ENCODE measurements at regions not wholly inside any gene's neighbourhood (a gene's known extent, or its start where the extent isn't known, plus 50 kb on each side); places are given as distances from the start of the nearest gene placed in this dataset.

DNA sequence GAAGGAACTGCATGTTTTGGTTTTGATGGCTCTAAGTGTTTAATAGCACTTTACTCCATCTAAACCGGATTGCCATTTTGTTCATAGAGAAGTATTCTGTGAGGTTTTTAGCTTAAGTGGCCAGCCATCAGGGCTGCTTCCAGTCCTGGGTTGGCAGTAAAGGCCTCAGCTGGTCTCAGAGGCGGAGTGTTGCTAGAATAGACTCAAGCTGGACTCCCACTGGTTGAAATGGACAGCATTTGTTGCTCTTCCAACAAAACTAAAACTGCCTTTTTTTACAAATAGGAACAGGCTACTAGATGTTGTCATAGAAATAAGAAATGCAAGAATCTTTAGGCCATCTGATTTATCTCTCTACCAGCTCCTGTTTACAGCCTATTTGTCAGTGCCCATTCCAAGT, 126.4 kb downstream of the MAIP1 start:
- H3K4me3 ChIP-seq: no peak overlapping the region
- TF ChIP-seq, protein P1, sequence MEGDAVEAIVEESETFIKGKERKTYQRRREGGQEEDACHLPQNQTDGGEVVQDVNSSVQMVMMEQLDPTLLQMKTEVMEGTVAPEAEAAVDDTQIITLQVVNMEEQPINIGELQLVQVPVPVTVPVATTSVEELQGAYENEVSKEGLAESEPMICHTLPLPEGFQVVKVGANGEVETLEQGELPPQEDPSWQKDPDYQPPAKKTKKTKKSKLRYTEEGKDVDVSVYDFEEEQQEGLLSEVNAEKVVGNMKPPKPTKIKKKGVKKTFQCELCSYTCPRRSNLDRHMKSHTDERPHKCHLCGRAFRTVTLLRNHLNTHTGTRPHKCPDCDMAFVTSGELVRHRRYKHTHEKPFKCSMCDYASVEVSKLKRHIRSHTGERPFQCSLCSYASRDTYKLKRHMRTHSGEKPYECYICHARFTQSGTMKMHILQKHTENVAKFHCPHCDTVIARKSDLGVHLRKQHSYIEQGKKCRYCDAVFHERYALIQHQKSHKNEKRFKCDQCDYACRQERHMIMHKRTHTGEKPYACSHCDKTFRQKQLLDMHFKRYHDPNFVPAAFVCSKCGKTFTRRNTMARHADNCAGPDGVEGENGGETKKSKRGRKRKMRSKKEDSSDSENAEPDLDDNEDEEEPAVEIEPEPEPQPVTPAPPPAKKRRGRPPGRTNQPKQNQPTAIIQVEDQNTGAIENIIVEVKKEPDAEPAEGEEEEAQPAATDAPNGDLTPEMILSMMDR (IDR thresholded peaks at IDR 0.05): no peak
- H3K4me1 ChIP-seq (ENCODE audit: low read depth): no peaks in the 10 kb centered on the region
- no peaks in the 10 kb centered on the region for H3K9me3 ChIP-seq
- ATAC-seq: no peak
- intact Hi-C loops (cut with DNase I, micrococcal nuclease): no loop called here
- no peak for DNase-seq
- no peaks in the 10 kb centered on the region for H3K36me3 ChIP-seq (ENCODE audit: low read depth)

DNA sequence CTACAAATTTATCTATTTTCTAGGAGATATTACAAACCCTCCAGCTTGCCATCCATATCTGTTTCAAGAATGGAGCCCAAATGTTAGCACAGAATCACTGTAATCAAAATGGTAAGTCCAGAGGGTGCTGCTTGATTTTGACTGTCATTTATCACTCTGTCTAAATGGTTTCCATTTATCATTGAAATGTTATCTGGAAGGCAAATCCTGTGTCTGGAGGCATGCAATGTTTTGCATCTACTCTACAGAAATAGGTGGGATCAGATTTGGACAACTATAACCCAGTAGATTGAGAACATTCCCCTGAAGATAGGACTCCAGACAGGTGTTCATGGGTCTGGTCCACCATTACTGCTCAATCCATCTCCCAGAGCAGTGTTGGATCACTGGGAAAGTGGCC, 128.7 kb downstream of the MAIP1 start:
- TF ChIP-seq, protein P1 (IDR thresholded peaks at IDR 0.05): no peak

DNA sequence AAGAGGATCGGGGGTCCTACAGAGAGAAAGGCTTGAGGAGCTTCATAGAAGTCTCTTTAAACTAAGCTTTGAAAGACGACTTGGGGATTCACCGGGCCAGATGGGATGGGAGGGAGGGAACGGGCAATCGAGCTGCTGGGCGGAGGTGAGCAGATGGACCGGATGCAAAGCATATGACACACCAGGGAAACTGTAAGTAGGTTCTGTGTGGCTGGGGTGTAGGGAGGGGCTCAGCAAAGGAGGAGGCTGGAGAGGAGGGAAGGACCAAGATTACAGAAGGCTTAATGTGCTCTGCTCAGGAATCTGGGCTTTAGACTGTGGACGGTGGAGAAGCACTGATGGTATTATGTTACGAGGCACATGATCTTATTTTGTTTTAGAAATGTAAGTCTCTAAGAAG, 131.5 kb downstream of the MAIP1 start:
- H3K4me1 ChIP-seq (ENCODE audit: low read depth): no peaks in the 10 kb centered on the region
- H3K36me3 ChIP-seq (ENCODE audit: low read depth): no peaks in the 10 kb centered on the region
- H3K9me3 ChIP-seq: no peaks in the 10 kb centered on the region
- H3K4me3 ChIP-seq: no peak overlapping the region
- ATAC-seq: peak; percentile 47
- intact Hi-C loops (cut with DNase I, micrococcal nuclease): no loop called here
- peak in 1 of 3 donors; percentile 10 for DNase-seq
- TF ChIP-seq, protein P1 (IDR thresholded peaks at IDR 0.05): no peak

More for the DNA sequence above, 128.7 kb downstream of the MAIP1 start:
- H3K4me3 ChIP-seq: no peak overlapping the region
- H3K9me3 ChIP-seq: no peaks in the 10 kb centered on the region
- H3K4me1 ChIP-seq (ENCODE audit: low read depth): no peaks in the 10 kb centered on the region
- ATAC-seq: no peak
- no peaks in the 10 kb centered on the region for H3K36me3 ChIP-seq (ENCODE audit: low read depth)
- DNase-seq: no peak
- intact Hi-C loops (cut with DNase I, micrococcal nuclease): no loop called here

DNA sequence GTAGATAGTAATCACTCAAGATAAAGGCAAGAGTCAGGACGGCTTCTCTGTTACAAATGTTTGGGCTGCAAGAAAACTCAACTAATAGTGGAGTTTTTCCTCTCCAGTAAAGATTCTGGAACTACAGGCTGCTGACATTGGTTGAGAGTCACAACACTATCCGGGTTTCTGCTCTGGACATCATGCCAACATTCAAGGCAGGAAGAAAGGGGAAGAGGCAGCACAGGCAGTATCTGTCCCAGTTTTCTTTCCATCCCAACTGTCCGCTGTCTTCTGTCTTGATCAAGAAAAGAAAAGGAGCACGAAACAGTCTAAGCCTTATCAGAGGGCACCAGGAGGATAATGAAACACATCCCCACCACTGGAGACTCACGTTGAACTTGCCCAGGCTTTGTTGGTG, 132.1 kb downstream of the MAIP1 start:
- H3K9me3 ChIP-seq: no peaks in the 10 kb centered on the region
- intact Hi-C loops (cut with DNase I, micrococcal nuclease): no loop called here
- H3K4me1 ChIP-seq (ENCODE audit: low read depth): no peaks in the 10 kb centered on the region
- TF ChIP-seq, protein P1 (IDR thresholded peaks at IDR 0.05): no peak
- no peak overlapping the region for H3K4me3 ChIP-seq
- no peak for DNase-seq
- H3K36me3 ChIP-seq (ENCODE audit: low read depth): no peaks in the 10 kb centered on the region
- no peak for ATAC-seq

DNA sequence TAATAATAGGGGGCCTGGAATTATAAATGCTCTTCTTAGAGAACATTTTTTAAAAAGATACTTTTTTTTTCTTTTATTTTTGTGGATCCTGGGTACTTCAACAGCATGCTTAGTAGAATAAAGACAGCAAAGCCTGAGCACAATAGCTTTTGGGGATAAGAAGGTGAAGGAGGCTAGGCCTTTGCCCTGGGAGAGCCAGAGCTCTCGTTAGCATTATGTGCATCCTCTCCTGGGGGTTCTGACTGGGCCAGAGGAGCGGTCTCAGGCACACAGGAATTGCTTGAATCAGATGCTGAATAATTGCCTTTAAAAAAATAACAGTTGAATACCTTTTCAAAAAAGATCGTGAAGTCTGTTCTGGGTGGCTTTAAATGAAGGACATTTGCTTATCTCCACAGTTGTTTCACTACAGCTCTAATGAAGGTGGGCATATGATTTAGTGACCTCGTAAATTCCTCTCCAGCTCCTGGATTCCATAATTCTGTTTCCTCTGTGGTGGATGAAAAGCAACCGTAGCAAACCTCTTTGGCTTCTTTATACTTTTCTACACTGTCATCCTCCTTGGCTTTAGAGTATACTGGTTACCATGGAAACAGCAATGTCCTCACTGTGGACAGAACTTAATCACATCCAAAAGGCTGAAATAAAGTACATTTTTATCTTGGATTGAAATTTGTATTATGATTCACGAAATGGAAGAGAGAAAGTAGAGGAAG, 133.8 kb downstream of the MAIP1 start:
- no peaks in the 10 kb centered on the region for H3K4me1 ChIP-seq (ENCODE audit: low read depth)
- ATAC-seq: no peak
- H3K9me3 ChIP-seq: no peaks in the 10 kb centered on the region
- intact Hi-C loops (cut with DNase I, micrococcal nuclease): no loop called here
- H3K36me3 ChIP-seq (ENCODE audit: low read depth): no peaks in the 10 kb centered on the region
- TF ChIP-seq, protein P1 (IDR thresholded peaks at IDR 0.05): no peak
- DNase-seq: no peak
- H3K4me3 ChIP-seq: no peak overlapping the region

DNA sequence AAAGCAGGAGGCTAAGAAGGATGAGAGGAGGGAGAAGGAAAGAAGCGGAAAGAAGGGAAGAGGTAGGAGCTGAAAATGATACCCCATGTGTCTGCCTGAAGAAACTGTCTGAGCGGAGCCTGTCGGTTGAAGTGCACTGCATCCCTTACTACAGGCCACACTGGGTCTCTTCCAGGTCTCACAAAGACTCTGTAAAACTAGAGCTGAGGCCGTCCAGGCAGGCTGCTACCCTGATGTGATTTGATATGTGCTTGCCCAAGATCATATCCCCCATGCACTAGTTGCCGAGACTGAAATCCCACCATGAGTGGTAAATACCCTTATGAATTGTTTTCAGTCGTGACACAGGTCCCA, 134.4 kb downstream of the MAIP1 start:
- H3K4me3 ChIP-seq: no peak overlapping the region
- H3K9me3 ChIP-seq: no peaks in the 10 kb centered on the region
- no peaks in the 10 kb centered on the region for H3K4me1 ChIP-seq (ENCODE audit: low read depth)
- H3K36me3 ChIP-seq (ENCODE audit: low read depth): no peaks in the 10 kb centered on the region
- TF ChIP-seq, protein P1 (IDR thresholded peaks at IDR 0.05): no peak
- DNase-seq (no peak), ATAC-seq (no peak)
- intact Hi-C loops (cut with DNase I, micrococcal nuclease): no loop called here
